ENCODE measurements at regions not wholly inside any gene's neighbourhood (a gene's known extent, or its start where the extent isn't known, plus 50 kb on each side); places are given as distances from the start of the nearest gene placed in this dataset.

DNA sequence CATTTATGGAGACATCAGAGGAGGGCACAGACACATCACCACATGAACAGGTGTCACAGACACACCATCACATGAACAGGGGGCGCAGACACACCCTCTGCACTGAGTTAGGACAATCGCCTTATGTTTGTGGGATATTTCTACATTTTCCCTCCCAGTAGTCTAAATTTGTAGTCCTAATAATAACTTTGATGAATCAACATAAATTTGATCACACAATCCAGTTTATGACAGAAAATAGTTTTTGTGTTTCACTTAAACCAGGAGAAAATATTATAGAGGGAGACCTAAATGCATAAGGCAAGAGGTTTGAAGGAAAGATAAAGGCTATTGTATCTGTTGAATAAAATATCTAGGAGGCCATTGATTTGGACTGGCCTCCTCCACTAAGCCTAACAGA is 195.7 kb downstream of the GPX5 start:
- H3K27ac Mint-ChIP-seq = no peak overlapping the region
- no peaks in the 10 kb centered on the region for H3K9me3 Mint-ChIP-seq
- no peak overlapping the region for H3K4me3 Mint-ChIP-seq
- no peaks in the 10 kb centered on the region for H3K36me3 Mint-ChIP-seq (ENCODE audit: low read depth)
- peaks cover 92% of the 10 kb centered on the region for H3K27me3 Mint-ChIP-seq (ENCODE audit: low read depth)
- H3K4me1 Mint-ChIP-seq = no peaks in the 10 kb centered on the region
- TF ChIP-seq CTCF (IDR thresholded peaks at IDR 0.05; ENCODE audit: unreplicated experiment in 3 of 3) = no peak

DNA sequence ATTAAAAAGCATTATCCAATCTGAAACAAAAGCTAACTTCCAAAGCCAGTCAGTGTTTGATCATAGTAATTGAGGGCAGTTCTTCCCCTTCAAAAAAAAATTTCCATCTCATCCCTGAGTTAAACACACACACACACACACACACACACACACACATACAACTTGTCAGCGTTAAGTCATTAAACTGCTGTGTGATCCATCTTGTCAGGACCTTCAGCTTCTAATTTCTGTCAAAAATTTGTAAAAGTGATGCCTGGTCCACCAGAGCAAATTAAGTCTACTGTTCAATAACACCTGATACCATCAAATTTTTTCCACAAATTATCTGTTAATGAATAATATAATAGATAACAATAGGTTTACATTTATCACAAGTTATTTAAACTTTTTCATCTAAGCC is 198.7 kb downstream of the GPX5 start:
- Mint-ChIP-seq H3K36me3 (ENCODE audit: low read depth) (no peaks in the 10 kb centered on the region), H3K4me3 (no peak overlapping the region), H3K27me3 (ENCODE audit: low read depth) (peaks cover 94% of the 10 kb centered on the region), H3K27ac (no peak overlapping the region), H3K9me3 (no peaks in the 10 kb centered on the region), H3K4me1 (peaks cover 5% of the 10 kb centered on the region)
- no peak for TF ChIP-seq CTCF (IDR thresholded peaks at IDR 0.05; ENCODE audit: unreplicated experiment in 3 of 3)

DNA sequence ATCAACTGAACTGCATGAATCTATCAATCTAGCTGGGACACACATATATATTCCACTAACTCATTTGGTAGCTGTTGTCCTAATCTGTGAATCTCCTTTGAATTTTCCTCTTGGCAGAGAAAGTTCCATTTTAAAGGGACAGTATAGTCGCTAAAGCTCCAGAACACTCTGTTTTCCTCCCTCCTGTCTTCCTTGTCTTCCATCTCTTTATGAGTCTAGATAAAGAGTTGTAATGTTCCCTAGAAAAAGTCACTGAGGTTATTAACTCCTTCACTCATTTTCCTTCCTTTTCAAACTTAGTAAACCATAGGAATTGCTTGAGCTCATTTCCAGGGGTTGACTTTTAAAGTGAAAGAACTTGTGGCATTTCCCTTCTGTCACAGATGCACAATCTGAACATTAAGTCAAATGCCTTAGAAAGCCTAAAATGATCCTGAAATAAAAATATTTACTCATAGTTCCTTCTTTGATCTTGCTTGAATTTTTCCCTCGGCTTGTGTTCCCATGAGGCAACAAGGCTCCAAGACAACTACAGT is 198.4 kb downstream of the TRIM27 start:
- TF ChIP-seq CTCF (IDR thresholded peaks at IDR 0.05; ENCODE audit: unreplicated experiment in 3 of 3) = no peak
- peaks cover 96% of the 10 kb centered on the region for H3K27me3 Mint-ChIP-seq (ENCODE audit: low read depth)
- no peak overlapping the region for H3K4me3 Mint-ChIP-seq
- no peaks in the 10 kb centered on the region for H3K36me3 Mint-ChIP-seq (ENCODE audit: low read depth)
- H3K4me1 Mint-ChIP-seq = peaks cover 10% of the 10 kb centered on the region
- H3K27ac Mint-ChIP-seq = no peak overlapping the region
- no peaks in the 10 kb centered on the region for H3K9me3 Mint-ChIP-seq

DNA sequence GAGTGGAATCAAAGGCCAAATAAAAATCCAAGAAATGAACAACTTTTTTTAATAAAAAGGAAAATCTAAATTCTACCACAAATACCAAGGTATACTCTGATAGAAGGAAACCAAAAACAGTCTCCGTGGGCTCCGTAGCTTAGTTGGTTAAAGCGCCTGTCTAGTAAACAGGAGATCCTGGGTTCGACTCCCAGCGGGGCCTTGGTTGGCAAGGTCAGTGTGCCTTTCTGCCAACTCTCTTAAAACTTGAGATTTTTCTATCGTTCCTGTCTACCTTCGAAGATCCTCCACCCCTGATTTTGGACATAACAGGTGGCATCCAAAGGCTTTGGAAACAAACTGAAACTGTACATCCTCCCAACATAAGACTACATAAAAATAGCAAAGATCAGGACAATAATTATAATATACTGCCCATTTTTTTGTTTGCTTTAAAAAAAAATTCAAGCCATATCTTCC is 197.9 kb downstream of the TRIM27 start:
- Mint-ChIP-seq H3K4me1 (peaks cover 10% of the 10 kb centered on the region), H3K27me3 (ENCODE audit: low read depth) (peaks cover 96% of the 10 kb centered on the region), H3K4me3 (no peak overlapping the region), H3K27ac (no peak overlapping the region), H3K36me3 (ENCODE audit: low read depth) (no peaks in the 10 kb centered on the region), H3K9me3 (no peaks in the 10 kb centered on the region)
- no peak for TF ChIP-seq CTCF (IDR thresholded peaks at IDR 0.05; ENCODE audit: unreplicated experiment in 3 of 3)

- H3K4me3 Mint-ChIP-seq = peak overlapping the region; percentile 21 to 69 (median 56)
- H3K27me3 Mint-ChIP-seq (ENCODE audit: low read depth) = peaks cover 96% of the 10 kb centered on the region
- TF ChIP-seq CTCF (IDR thresholded peaks at IDR 0.05; ENCODE audit: unreplicated experiment in 3 of 3) = no peak
- peaks cover 10% of the 10 kb centered on the region for H3K4me1 Mint-ChIP-seq
- H3K27ac Mint-ChIP-seq = no peak overlapping the region
- H3K9me3 Mint-ChIP-seq = no peaks in the 10 kb centered on the region
- no peaks in the 10 kb centered on the region for H3K36me3 Mint-ChIP-seq (ENCODE audit: low read depth)
Observed at GRCh38 chr6:28726569-28727309, 197.0 kb downstream of the TRIM27 start.
